ENCODE measurements at regions not wholly inside any gene's neighbourhood (a gene's known extent, or its start where the extent isn't known, plus 50 kb on each side); places are given as distances from the start of the nearest gene placed in this dataset.

GRCh38 chr13:107866941-107867623 lies 348.3 kb downstream of the LIG4 start:
- BruUV-seq (replicated peaks), result no TSS peak
- H3K4me1 Mint-ChIP-seq (ENCODE audit: low read depth, unreplicated experiment), result no peaks in the 10 kb centered on the region

GRCh38 chr13:107866032-107866940 lies 349.1 kb downstream of the LIG4 start:
- Histone ChIP-seq H3K9me3 (no peaks in the 10 kb centered on the region), H3K4me3 (ENCODE audit: low read depth, low read length) (no peak overlapping the region), H3K27me3 (replicated peaks; ENCODE audit: control insufficient read depth, insufficient read depth, low read length) (no peaks in the 10 kb centered on the region), H3K36me3 (ENCODE audit: control insufficient read depth, insufficient read depth, low read length) (no peaks in the 10 kb centered on the region), H3K4me1 (no peaks in the 10 kb centered on the region)
- Mint-ChIP-seq H3K27ac (ENCODE audit: unreplicated experiment) (no peak overlapping the region), H3K4me3 (ENCODE audit: unreplicated experiment) (no peak overlapping the region), H3K27me3 (ENCODE audit: insufficient read depth, unreplicated experiment) (no peaks in the 10 kb centered on the region), H3K9me3 (ENCODE audit: unreplicated experiment) (no peaks in the 10 kb centered on the region), H3K36me3 (ENCODE audit: insufficient read depth, unreplicated experiment) (no peaks in the 10 kb centered on the region), H3K4me1 (ENCODE audit: low read depth, unreplicated experiment) (no peaks in the 10 kb centered on the region)
- ChIA-PET POLR2A (no interaction called here), CTCF (no interaction called here)
- intact Hi-C loops (cut with micrococcal nuclease; ENCODE audit: unreplicated experiment), result no loop called here
- TF ChIP-seq, protein P1, sequence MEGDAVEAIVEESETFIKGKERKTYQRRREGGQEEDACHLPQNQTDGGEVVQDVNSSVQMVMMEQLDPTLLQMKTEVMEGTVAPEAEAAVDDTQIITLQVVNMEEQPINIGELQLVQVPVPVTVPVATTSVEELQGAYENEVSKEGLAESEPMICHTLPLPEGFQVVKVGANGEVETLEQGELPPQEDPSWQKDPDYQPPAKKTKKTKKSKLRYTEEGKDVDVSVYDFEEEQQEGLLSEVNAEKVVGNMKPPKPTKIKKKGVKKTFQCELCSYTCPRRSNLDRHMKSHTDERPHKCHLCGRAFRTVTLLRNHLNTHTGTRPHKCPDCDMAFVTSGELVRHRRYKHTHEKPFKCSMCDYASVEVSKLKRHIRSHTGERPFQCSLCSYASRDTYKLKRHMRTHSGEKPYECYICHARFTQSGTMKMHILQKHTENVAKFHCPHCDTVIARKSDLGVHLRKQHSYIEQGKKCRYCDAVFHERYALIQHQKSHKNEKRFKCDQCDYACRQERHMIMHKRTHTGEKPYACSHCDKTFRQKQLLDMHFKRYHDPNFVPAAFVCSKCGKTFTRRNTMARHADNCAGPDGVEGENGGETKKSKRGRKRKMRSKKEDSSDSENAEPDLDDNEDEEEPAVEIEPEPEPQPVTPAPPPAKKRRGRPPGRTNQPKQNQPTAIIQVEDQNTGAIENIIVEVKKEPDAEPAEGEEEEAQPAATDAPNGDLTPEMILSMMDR (IDR thresholded peaks at IDR 0.05; ENCODE audit: insufficient read depth in 1 of 2, low read depth in 1 of 2, low read length in 1 of 2, severe bottlenecking in 1 of 2, unreplicated experiment in 1 of 2), result no peak
- no peak for DNase-seq
- BruUV-seq (replicated peaks), result no TSS peak

More at GRCh38 chr13:107866941-107867623, 348.3 kb downstream of the LIG4 start:
- TF ChIP-seq, protein P1 (IDR thresholded peaks at IDR 0.05; ENCODE audit: insufficient read depth in 1 of 2, low read depth in 1 of 2, low read length in 1 of 2, severe bottlenecking in 1 of 2, unreplicated experiment in 1 of 2), result no peak
- intact Hi-C loops (cut with micrococcal nuclease; ENCODE audit: unreplicated experiment), result no loop called here
- no peak for DNase-seq
- ChIA-PET CTCF (no interaction called here), POLR2A (no interaction called here)
- Mint-ChIP-seq H3K4me3 (ENCODE audit: unreplicated experiment) (no peak overlapping the region), H3K36me3 (ENCODE audit: insufficient read depth, unreplicated experiment) (no peaks in the 10 kb centered on the region), H3K9me3 (ENCODE audit: unreplicated experiment) (no peaks in the 10 kb centered on the region), H3K27me3 (ENCODE audit: insufficient read depth, unreplicated experiment) (no peaks in the 10 kb centered on the region), H3K27ac (ENCODE audit: unreplicated experiment) (no peak overlapping the region)
- H3K4me3 ChIP-seq (ENCODE audit: low read depth, low read length), result no peak overlapping the region
- no peaks in the 10 kb centered on the region for H3K36me3 ChIP-seq (ENCODE audit: control insufficient read depth, insufficient read depth, low read length)
- no peaks in the 10 kb centered on the region for H3K4me1 ChIP-seq
- H3K27me3 ChIP-seq (replicated peaks; ENCODE audit: control insufficient read depth, insufficient read depth, low read length), result no peaks in the 10 kb centered on the region
- H3K9me3 ChIP-seq, result no peaks in the 10 kb centered on the region

- Mint-ChIP-seq H3K27me3 (ENCODE audit: insufficient read depth, unreplicated experiment) (no peaks in the 10 kb centered on the region), H3K36me3 (ENCODE audit: insufficient read depth, unreplicated experiment) (no peaks in the 10 kb centered on the region), H3K4me3 (ENCODE audit: unreplicated experiment) (no peak overlapping the region), H3K4me1 (ENCODE audit: low read depth, unreplicated experiment) (no peaks in the 10 kb centered on the region), H3K27ac (ENCODE audit: unreplicated experiment) (no peak overlapping the region), H3K9me3 (ENCODE audit: unreplicated experiment) (no peaks in the 10 kb centered on the region)
- Histone ChIP-seq H3K9me3 (no peaks in the 10 kb centered on the region), H3K36me3 (ENCODE audit: control insufficient read depth, insufficient read depth, low read length) (no peaks in the 10 kb centered on the region), H3K4me3 (ENCODE audit: low read depth, low read length) (no peak overlapping the region), H3K27me3 (replicated peaks; ENCODE audit: control insufficient read depth, insufficient read depth, low read length) (no peaks in the 10 kb centered on the region), H3K4me1 (no peaks in the 10 kb centered on the region)
- TF ChIP-seq, protein P1 (IDR thresholded peaks at IDR 0.05; ENCODE audit: insufficient read depth in 1 of 2, low read depth in 1 of 2, low read length in 1 of 2, severe bottlenecking in 1 of 2, unreplicated experiment in 1 of 2), result no peak
- POLR2A ChIA-PET, result no interaction called here
- intact Hi-C loops (cut with micrococcal nuclease; ENCODE audit: unreplicated experiment), result no loop called here
- no TSS peak for BruUV-seq (replicated peaks)
- no peak for DNase-seq
- CTCF ChIA-PET, result no interaction called here
These were observed 349.7 kb downstream of the LIG4 start for GRCh38 chr13:107865643-107866031.
